22Rv1 (cell line): ENCODE measurements at regions not wholly inside any gene's neighbourhood (a gene's known extent, or its start where the extent isn't known, plus 50 kb on each side); places are given as distances from the start of the nearest gene placed in this dataset.

Experiments used
- H3K27ac ChIP-seq: fragments of 450-650 bp; 2 replicates; pipeline ENCODE4 v1.5.1; 2017
- CTCF ChIP-seq: fragments of 450-650 bp; IDR thresholded peaks from 2 replicates; pipeline ENCODE4 v1.5.1; 2017; ENCODE audit warnings: mild to moderate bottlenecking
- ZFX ChIP-seq: fragments of 450-650 bp; IDR thresholded peaks from 2 replicates; pipeline ENCODE4 v1.6.1; 2017; ENCODE audit warnings: antibody characterized with exemption, borderline replicate concordance

- TF ChIP-seq CTCF (no peak), ZFX (no peak)
- no peak overlapping the region for H3K27ac ChIP-seq
Measured at GRCh38 chr2:13986119-13986720, 646.3 kb upstream of the LRATD1 start.

- no peak overlapping the region for H3K27ac ChIP-seq
- TF ChIP-seq ZFX (no peak), CTCF (no peak)
Measured at GRCh38 chr2:13996527-13996926, 636.0 kb upstream of the LRATD1 start.

GRCh38 chr2:14011190-14011589 is 621.3 kb upstream of the LRATD1 start:
- TF ChIP-seq ZFX (no peak), CTCF (no peak)
- H3K27ac ChIP-seq = no peak overlapping the region

- TF ChIP-seq ZFX (no peak), CTCF (no peak)
- H3K27ac ChIP-seq = no peak overlapping the region
Measured at GRCh38 chr2:14015113-14015630, 617.3 kb upstream of the LRATD1 start.

- TF ChIP-seq CTCF = no peak
- TF ChIP-seq ZFX = no peak
- H3K27ac ChIP-seq = peak overlapping the region; percentile 53
Measured at GRCh38 chr2:14016289-14016955, 616.1 kb upstream of the LRATD1 start.

- no peak for TF ChIP-seq CTCF
- TF ChIP-seq ZFX = no peak
Measured at GRCh38 chr2:14018620-14019019, 613.9 kb upstream of the LRATD1 start.

GRCh38 chr2:14023558-14023957 is 609.0 kb upstream of the LRATD1 start:
- no peak overlapping the region for H3K27ac ChIP-seq
- TF ChIP-seq ZFX (no peak), CTCF (no peak)

More at GRCh38 chr2:14018620-14019019, 613.9 kb upstream of the LRATD1 start:
- H3K27ac ChIP-seq = no peak overlapping the region
